Head of caudate nucleus (tissue), 42 donors: ENCODE measurements at regions not wholly inside any gene's neighbourhood (a gene's known extent, or its start where the extent isn't known, plus 50 kb on each side); places are given as distances from the start of the nearest gene placed in this dataset.
A peak's percentile ranks its signal among the peaks of the same experiment; 100 is the strongest.

Experiments used
- DNase-seq, 42 donors: peaks; one replicate each; pipeline versions ENCODE4 v3.0.0 to v3.0.0-alpha.2; 2020 to 2021; ENCODE audit warnings: mixed read lengths in 7 of 42
- intact Hi-C: fragments of 100-400 bp; cut with DNase I; formaldehyde crosslinking; loops from one replicate; pipeline ENCODE4 v1.15.0; 2022

GRCh38 chr3:161766331-161766730 is 269.7 kb downstream of the OTOL1 start:
- intact Hi-C loops = no loop called here
- DNase-seq = no peak

- intact Hi-C loops = no loop called here
- no peak for DNase-seq
Measured at GRCh38 chr3:161770484-161771386, 274.1 kb downstream of the OTOL1 start.

DNA sequence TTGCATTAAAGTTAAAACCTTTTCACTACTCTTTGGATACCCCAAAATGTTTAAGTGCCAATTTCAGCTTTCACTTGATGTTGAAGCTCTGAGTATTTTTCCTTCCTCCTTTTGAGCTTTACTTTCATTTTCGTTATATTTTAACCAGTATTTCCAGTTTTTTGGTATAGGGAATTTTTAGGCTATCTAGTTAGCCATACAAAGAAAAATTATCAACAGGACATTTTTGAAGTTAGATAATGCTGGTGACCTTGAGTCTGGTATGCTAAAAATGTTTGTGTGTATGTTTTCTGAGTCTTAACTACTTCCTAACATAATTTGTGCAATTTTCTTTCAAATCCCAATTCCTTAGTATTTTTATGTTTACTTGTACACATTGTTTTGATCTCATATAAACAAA is 284.8 kb downstream of the OTOL1 start:
- DNase-seq = no peak
- intact Hi-C loops = no loop called here

DNA sequence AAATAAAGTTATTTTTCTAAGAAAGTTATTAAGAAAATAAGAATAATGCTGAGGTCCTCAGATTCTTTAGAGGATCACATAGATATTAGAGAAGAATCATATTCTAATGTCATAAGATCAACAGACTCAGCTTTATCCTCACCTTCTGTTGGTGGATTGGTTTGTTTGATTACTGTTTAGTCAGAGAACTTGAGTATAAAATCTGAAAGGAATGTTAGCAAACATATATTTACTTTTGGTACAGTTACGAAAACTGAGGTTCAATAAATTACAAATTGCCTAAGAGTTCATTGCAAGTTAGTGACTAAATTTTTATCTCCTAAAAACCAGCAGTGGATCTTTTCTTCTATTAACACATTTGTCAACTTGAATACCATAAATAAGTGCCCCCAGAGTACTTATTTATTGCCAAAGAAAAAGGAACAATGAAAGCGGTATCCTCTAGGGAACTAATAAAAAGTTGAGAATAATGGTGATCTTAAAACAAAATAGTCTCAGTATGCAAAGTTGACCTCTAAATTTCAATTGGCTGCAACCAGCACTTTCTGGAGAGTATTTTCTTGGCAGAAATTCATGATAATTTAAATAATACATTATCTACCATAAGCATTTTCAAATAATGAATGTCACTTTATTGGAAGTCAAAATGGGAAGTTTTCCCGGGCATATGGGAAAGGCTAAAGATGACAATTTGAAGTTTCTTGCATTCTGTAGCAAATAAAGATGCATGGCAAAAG is 296.8 kb downstream of the OTOL1 start:
- DNase-seq = no peak
- intact Hi-C loops = no loop called here

- intact Hi-C loops = no loop called here
Measured at GRCh38 chr3:161794551-161794950, 297.9 kb downstream of the OTOL1 start.

GRCh38 chr3:161796312-161796711 is 299.7 kb downstream of the OTOL1 start:
- DNase-seq = no peak
- intact Hi-C loops = no loop called here

More at GRCh38 chr3:161794551-161794950, 297.9 kb downstream of the OTOL1 start:
- no peak for DNase-seq

GRCh38 chr3:161796780-161797179 is 300.2 kb downstream of the OTOL1 start:
- no peak for DNase-seq
- intact Hi-C loops = no loop called here

DNA sequence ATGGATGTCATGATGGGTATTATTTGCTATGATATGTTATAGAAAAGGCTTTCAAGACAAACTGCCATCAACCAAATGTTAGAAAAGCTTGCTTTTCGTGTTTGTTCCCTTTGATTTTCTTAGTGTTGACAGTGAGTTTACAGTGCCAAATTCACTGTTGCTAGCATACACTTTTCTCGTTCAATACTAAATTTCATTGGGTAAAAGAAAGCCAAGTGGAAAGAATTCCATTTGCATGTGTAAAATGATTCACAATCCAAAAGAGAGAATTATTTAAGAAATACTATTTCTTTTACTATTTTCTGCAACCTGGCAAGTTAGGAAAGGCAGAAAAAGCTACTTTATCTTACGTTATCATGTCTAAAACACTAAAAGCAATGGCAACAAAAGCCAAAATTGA is 301.4 kb downstream of the OTOL1 start:
- intact Hi-C loops = no loop called here
- DNase-seq = no peak

- DNase-seq = no peak
- intact Hi-C loops = no loop called here
Measured at GRCh38 chr3:161800985-161801559, 304.5 kb downstream of the OTOL1 start.

- no peak for DNase-seq
- intact Hi-C loops = no loop called here
Measured at GRCh38 chr3:161818106-161818505, 321.5 kb downstream of the OTOL1 start.

DNA sequence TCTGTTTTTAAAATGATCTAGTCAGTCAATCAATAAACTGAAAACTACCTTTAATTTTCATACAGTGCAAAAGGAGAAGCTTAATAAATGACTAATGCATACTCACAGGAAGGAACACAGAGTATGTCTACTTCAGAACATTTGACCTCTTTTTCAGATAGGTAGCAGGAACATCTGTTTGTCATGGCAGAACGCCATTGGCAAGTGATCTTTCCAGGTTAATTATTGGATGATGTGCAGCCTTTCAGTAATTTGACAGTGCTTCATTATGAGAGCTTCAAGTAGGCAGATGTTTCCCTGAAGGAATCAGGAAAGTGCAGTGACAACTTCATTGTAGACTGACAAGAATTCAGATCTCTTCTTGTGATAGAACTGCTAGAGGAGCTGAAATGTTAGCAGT is 325.0 kb downstream of the OTOL1 start:
- DNase-seq = peak in 6 of 42 donors; percentile 9 to 41 (median 20)
- intact Hi-C loops = no loop called here

- no peak for DNase-seq
- intact Hi-C loops = no loop called here
Measured at GRCh38 chr3:161822291-161822690, 325.7 kb downstream of the OTOL1 start.

DNA sequence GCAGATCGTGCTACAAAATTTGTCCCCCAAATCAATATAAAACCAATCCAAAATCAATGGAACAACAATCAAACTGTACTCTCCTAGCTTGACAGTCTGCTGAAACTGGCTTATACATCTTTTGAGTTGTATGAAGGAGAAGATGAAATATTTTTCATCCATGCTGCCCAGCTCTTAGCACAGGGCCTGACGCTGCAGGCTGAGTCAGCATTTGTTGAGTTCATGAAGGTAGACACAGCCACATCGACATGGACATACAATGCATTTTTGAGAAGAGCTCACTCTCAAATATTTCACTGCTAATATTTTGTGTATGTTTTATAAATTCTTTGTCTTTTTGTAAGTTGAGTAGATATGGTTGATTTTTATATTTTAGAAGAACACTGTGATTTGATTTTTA is 327.3 kb downstream of the OTOL1 start:
- intact Hi-C loops = no loop called here
- no peak for DNase-seq

DNA sequence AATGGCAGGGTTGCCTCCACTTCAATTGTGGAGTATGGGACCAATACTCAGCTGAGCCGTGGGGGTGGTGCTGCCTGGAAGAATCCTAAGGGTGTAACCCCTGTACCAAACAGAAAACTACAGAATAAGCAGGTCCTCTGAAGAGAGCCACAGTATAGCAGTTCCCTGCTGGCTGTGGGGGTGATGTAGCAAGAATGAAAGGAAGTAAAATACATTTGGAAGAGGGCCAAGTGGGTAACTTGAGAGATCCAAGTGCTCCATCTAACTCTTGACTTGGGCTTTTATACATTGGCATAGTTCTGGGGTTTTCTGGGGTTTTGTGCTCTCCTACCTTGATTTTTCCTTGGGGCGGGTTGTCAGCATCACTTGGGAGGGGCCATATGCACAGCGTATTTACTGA is 341.4 kb downstream of the OTOL1 start:
- intact Hi-C loops = no loop called here

DNA sequence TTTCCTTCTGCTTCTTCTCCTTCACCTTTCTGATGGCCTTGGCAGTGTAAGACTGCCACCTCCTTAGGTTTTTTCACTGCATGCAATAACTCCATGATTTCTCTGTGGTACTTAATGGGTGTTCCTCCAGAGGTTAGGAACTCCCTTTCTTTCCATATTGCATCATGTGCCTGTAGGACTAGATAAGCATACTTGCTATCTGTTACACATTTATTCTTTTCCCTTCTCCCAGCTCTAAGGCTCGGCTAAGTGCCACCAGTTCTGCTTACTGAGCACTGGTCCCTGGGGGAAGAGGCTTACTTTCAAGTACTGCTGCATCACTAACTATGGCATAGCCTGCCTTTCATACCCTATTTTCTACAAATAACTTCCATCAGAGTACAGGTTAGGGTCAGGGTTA is 351.8 kb downstream of the OTOL1 start:
- intact Hi-C loops = no loop called here
- DNase-seq = no peak

More for the DNA sequence above, 341.4 kb downstream of the OTOL1 start:
- DNase-seq = no peak

DNA sequence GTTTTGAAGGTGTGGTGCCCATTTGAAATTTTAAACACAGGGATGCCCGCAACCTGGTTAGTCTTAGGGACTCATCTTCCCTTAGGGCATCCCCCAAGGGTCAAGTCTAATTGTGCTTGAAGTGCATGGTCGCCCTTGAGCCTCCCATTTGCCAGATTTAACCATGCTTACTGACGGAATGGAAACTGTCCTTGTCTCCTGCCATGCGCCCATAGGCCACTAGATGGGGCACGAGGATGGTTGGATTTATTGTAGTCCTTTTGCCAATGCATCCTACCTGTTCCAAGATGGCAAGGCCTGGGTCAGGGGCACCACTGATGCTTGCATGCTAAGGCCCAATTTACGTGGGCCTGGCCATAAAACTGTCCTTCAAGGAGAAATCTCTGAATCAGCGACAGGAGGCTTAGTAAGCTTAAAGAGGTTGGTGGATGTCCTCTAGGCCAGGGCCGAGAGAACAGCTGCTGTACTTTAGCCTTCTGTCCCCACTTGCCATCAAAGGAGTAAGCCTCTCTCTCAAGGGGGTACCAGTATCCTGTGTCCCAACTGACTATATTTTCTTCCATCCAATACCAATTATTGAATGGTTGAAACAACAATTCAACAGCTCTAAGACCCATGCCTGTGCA is 355.4 kb downstream of the OTOL1 start:
- DNase-seq = peak; percentile 15 to 79 (median 57)
- intact Hi-C loops = no loop called here

DNA sequence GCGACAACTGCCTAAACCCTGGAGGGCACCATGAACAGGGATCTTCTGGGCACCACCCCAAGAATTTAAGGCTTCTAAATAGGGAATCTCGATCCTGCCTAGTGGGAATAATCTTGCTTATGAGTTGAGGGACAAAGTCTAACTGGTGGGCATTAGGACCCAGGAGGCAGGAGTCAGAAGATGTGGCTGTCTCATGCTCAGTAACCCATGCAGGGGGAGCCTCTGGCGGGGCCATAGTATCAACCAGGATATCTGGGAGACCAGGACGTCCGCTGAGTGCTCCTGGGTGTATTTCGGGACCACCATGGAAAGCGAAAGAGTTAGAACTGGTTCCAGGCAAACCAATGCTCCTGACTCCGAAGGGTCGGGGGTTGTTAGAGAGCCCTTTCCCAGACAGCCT is 356.1 kb downstream of the OTOL1 start:
- intact Hi-C loops = no loop called here
- DNase-seq = no peak

- peak in 2 of 42 donors; percentile 2 to 3 for DNase-seq
Measured at GRCh38 chr3:161854232-161854771, 357.7 kb downstream of the OTOL1 start.

DNA sequence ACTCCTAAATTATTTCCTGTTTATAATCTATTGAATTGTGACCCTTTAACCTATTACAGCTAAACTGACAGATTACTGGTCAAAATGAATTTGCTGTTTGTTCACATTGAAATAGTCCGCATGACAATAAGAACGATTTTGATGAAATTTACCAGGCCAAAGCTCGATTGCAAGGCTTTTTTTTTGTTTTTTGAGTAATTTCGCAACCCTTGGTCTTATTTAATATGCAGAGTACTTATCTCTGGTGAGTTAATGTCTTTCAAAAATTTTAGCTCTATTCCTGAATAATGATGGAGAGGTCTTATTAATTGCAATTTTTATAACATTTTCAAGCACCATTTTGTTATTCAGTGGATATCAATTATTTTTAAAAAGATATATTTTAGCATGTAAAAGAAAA is 362.4 kb downstream of the OTOL1 start:
- no peak for DNase-seq
- intact Hi-C loops = no loop called here

More at GRCh38 chr3:161854232-161854771, 357.7 kb downstream of the OTOL1 start:
- intact Hi-C loops = no loop called here
